IMR-90 (cell line): ENCODE measurements at regions not wholly inside any gene's neighbourhood (a gene's known extent, or its start where the extent isn't known, plus 50 kb on each side); places are given as distances from the start of the nearest gene placed in this dataset.

Experiments used
- ATAC-seq: fragments of 200-7000 bp; cut with Tn5 transposase; 2 replicates; pipeline ENCODE4 v1.9.1; 2020; ENCODE audit warnings: low read depth, mild to moderate bottlenecking, moderate library complexity
- BruUV-seq: library from RNA; stranded (reverse); fragments of 400-500 nt; replicated peaks from 2 replicates; lab custom pipeline; 2021; lab: Mats Ljungman, UMichigan
- CTCF ChIA-PET: fragments of 300-600 bp; formaldehyde crosslinking; extraction: SDS; loops from one replicate; lab custom pipeline; 2021; ENCODE audit warnings: antibody characterized with exemption; lab: Yijun Ruan, JAX
- POLR2A ChIA-PET: fragments of 300-600 bp; sonication (Branson Sonifier 250); formaldehyde crosslinking; loops from one replicate; lab custom pipeline; 2022; ENCODE audit warnings: antibody characterized with exemption; ENCODE audit not compliant: unreplicated experiment; lab: Charles Lee
- DNase-seq: peaks from one replicate; pipeline ENCODE4 v3.0.0; 2013
- H2AFZ ChIP-seq: replicated peaks from 2 replicates; pipeline ENCODE3; 2013; ENCODE audit warnings: low read length, mild to moderate bottlenecking; ENCODE audit not compliant: poor library complexity
- H2AK5ac ChIP-seq: 2 replicates; pipeline ENCODE4 v1.6.1; 2013; ENCODE audit warnings: low read depth, low read length, inconsistent platforms
- H2AK9ac ChIP-seq: replicated peaks from 2 replicates; pipeline ENCODE3; 2013; ENCODE audit warnings: mild to moderate bottlenecking, low read depth, low read length, moderate library complexity; ENCODE audit not compliant: poor library complexity
- H2BK120ac ChIP-seq: 2 replicates; pipeline ENCODE4 v1.6.1; 2013; ENCODE audit warnings: low read depth, low read length, inconsistent platforms
- H2BK15ac ChIP-seq: 3 replicates; pipeline ENCODE4 v1.6.1; 2013; ENCODE audit warnings: low read depth, low read length, inconsistent platforms
- H2BK20ac ChIP-seq: 2 replicates; pipeline ENCODE4 v1.6.1; 2013; ENCODE audit warnings: low read depth, mild to moderate bottlenecking, inconsistent platforms, low read length, moderate library complexity
- H2BK5ac ChIP-seq: 2 replicates; pipeline ENCODE4 v1.6.1; 2013; ENCODE audit warnings: mild to moderate bottlenecking, low read depth, low read length, inconsistent platforms; ENCODE audit not compliant: poor library complexity, severe bottlenecking
- H3K14ac ChIP-seq: replicated peaks from 2 replicates; pipeline ENCODE4 v1.6.1; 2013; ENCODE audit warnings: low read depth, low read length, inconsistent platforms
- H3K18ac ChIP-seq: 2 replicates; pipeline ENCODE4 v1.6.1; 2013; ENCODE audit warnings: low read depth, low read length, control low read depth
- H3K23ac ChIP-seq: 2 replicates; pipeline ENCODE4 v1.6.1; 2013; ENCODE audit warnings: low read depth, low read length, inconsistent platforms
- H3K27ac ChIP-seq: 2 replicates; pipeline ENCODE4 v1.5.1; 2013; ENCODE audit warnings: mild to moderate bottlenecking, control low read depth, low read length; ENCODE audit not compliant: insufficient read depth
- H3K27me3 ChIP-seq: 2 replicates; pipeline ENCODE4 v1.6.1; 2013; ENCODE audit warnings: low read length; ENCODE audit not compliant: control insufficient read depth, insufficient read depth
- H3K36me3 ChIP-seq: 2 replicates; pipeline ENCODE4 v1.6.1; 2013; ENCODE audit warnings: low read length, mixed read lengths; ENCODE audit not compliant: control insufficient read depth, insufficient read depth
- H3K4ac ChIP-seq: 2 replicates; pipeline ENCODE4 v1.6.1; 2013; ENCODE audit warnings: low read depth, low read length, inconsistent platforms
- H3K4me1 ChIP-seq: 2 replicates; pipeline ENCODE4 v1.6.1; 2013; ENCODE audit warnings: low read length, mixed read lengths; ENCODE audit not compliant: control insufficient read depth, insufficient read depth
- H3K4me2 ChIP-seq: 2 replicates; pipeline ENCODE4 v1.6.1; 2013; ENCODE audit warnings: low read depth, mild to moderate bottlenecking, control low read depth, low read length, moderate library complexity
- H3K4me3 ChIP-seq: 2 replicates; pipeline ENCODE4 v1.5.1; 2013; ENCODE audit warnings: low read depth, mild to moderate bottlenecking, control low read depth, low read length, moderate library complexity; ENCODE audit not compliant: insufficient read depth
- H3K56ac ChIP-seq: 2 replicates; pipeline ENCODE4 v1.6.1; 2013; ENCODE audit warnings: low read length, inconsistent platforms; ENCODE audit not compliant: insufficient read depth; ENCODE audit errors: extremely low read depth
- H3K79me1 ChIP-seq, 2 experiments: 2 replicates each; pipeline ENCODE4 v1.6.1; 2013; ENCODE audit warnings: low read length in 2 of 2, inconsistent platforms in 1 of 2, low read depth in 1 of 2
- H3K9ac ChIP-seq: 2 replicates; pipeline ENCODE4 v1.6.1; 2013; ENCODE audit warnings: low read depth, low read length, control low read depth
- H3K9me1 ChIP-seq: 2 replicates; pipeline ENCODE4 v1.6.1; 2013; ENCODE audit warnings: low read length, inconsistent platforms; ENCODE audit not compliant: insufficient read depth
- H3K9me3 ChIP-seq: 2 replicates; pipeline ENCODE4 v1.6.1; 2013; ENCODE audit warnings: low read length; ENCODE audit not compliant: control insufficient read depth, insufficient read depth
- H4K20me1 ChIP-seq: 2 replicates; pipeline ENCODE4 v1.6.1; 2013; ENCODE audit warnings: low read length, inconsistent platforms; ENCODE audit not compliant: insufficient read depth
- H4K5ac ChIP-seq: 2 replicates; pipeline ENCODE4 v1.6.1; 2013; ENCODE audit warnings: mild to moderate bottlenecking, low read depth, low read length, control low read depth
- H4K8ac ChIP-seq, 2 experiments: 2 replicates each; pipeline ENCODE4 v1.6.1; 2013; ENCODE audit warnings: low read depth in 2 of 2, low read length in 2 of 2, control low read depth in 1 of 2, inconsistent platforms in 1 of 2
- H4K91ac ChIP-seq: 2 replicates; pipeline ENCODE4 v1.6.1; 2013; ENCODE audit warnings: low read depth, low read length, inconsistent platforms; ENCODE audit not compliant: insufficient read depth
- BHLHE40 ChIP-seq: fragments of 150-350 bp; IDR thresholded peaks from 2 replicates; pipeline ENCODE4 v1.6.1; 2016; ENCODE audit warnings: mild to moderate bottlenecking, low read depth, low read length
- CEBPB ChIP-seq: IDR thresholded peaks from 2 replicates; pipeline ENCODE4 v1.6.1; 2012; ENCODE audit warnings: low read depth, low read length, improper control_type of control experiment
- ELK1 ChIP-seq: fragments of 150-350 bp; IDR thresholded peaks from 2 replicates; pipeline ENCODE4 v1.6.1; 2016; ENCODE audit warnings: low read depth, mild to moderate bottlenecking, low read length, moderate library complexity, borderline replicate concordance
- NFE2L2 ChIP-seq: fragments of 150-350 bp; IDR thresholded peaks from 2 replicates; pipeline ENCODE4 v1.6.1; 2016; ENCODE audit warnings: low read depth, mild to moderate bottlenecking, low read length
- POLR2A ChIP-seq: IDR thresholded peaks from 2 replicates; pipeline ENCODE4 v1.6.1; 2012; ENCODE audit warnings: mild to moderate bottlenecking, low read depth, low read length
- RAD21 ChIP-seq: IDR thresholded peaks from 2 replicates; pipeline ENCODE4 v1.6.1; 2012; ENCODE audit warnings: low read length, improper control_type of control experiment
- SMC3 ChIP-seq: fragments of 150-350 bp; IDR thresholded peaks from 2 replicates; pipeline ENCODE4 v1.6.1; 2016; ENCODE audit warnings: low read depth, mild to moderate bottlenecking, antibody characterized with exemption, low read length, moderate library complexity
- WGBS, 2 experiments: methylation state at CpG; one replicate each; pipeline versions ENCODE4 v1.1.5 to v1.1.7; 2013; ENCODE audit warnings: missing lambda C conversion rate in 2 of 2; ENCODE audit not compliant: insufficient read length in 1 of 2; ENCODE audit errors: extremely low coverage in 2 of 2; 5-methylcytosine and 5-hydroxymethylcytosine counted together
- dilution Hi-C: fragments of 300-500 bp; cut with HindIII; formaldehyde crosslinking; loops from one replicate; pipeline ENCODE4 v1.14.3; 2018; ENCODE audit warnings: low sequenced_read_pairs; ENCODE audit not compliant: unreplicated experiment
- in situ Hi-C: fragments of 300-500 bp; cut with MboI; formaldehyde crosslinking; loops from 3 replicates; pipeline ENCODE4 v1.14.3; 2019; ENCODE audit warnings: low sequenced_read_pairs, inconsistent platforms, mixed read lengths
- intact Hi-C: fragments of 100-400 bp; cut with micrococcal nuclease; formaldehyde crosslinking; loops from 2 replicates; pipeline ENCODE4 v1.10.0; 2022

- H2AK9ac ChIP-seq, result no peak overlapping the region
- no peak overlapping the region for H2AFZ ChIP-seq
- in situ Hi-C loops, result no loop called here
- H3K36me3 ChIP-seq, result no peaks in the 10 kb centered on the region
- H4K8ac ChIP-seq, result no peak overlapping the region
- H3K27me3 ChIP-seq, result no peaks in the 10 kb centered on the region
- no peak overlapping the region for H3K18ac ChIP-seq
- H3K4me3 ChIP-seq, result no peak overlapping the region
- dilution Hi-C loops, result no loop called here
- no CpG with 5 or more reads among the region's 2 CpGs for WGBS, 2 experiments
- no peak overlapping the region for H3K4ac ChIP-seq
- TF ChIP-seq NFE2L2 (no peak), RAD21 (no peak), BHLHE40 (no peak), POLR2A (no peak), CEBPB (no peak), SMC3 (no peak), ELK1 (no peak)
- no peak overlapping the region for H2BK5ac ChIP-seq
- intact Hi-C loops, result no loop called here
- H3K9me1 ChIP-seq, result no peaks in the 10 kb centered on the region
- H3K79me1 ChIP-seq, result no peaks in the 10 kb centered on the region
- H3K4me2 ChIP-seq, result no peak overlapping the region
- H3K9ac ChIP-seq, result no peak overlapping the region
- H4K91ac ChIP-seq, result no peak overlapping the region
- DNase-seq, result no peak
- H2BK20ac ChIP-seq, result no peak overlapping the region
- ChIA-PET POLR2A (no interaction called here), CTCF (interaction anchor here (0.6 kb wide), 1 partner anchor 48 kb away, joined by 3 read pairs; no protein-coding TSS in a partner anchor)
- no peak overlapping the region for H3K56ac ChIP-seq
- no peaks in the 10 kb centered on the region for H4K20me1 ChIP-seq
- no peak for ATAC-seq
- no peak overlapping the region for H3K23ac ChIP-seq
- no TSS peak for BruUV-seq
- no peaks in the 10 kb centered on the region for H3K4me1 ChIP-seq
- H3K14ac ChIP-seq, result no peak overlapping the region
- H2AK5ac ChIP-seq, result no peak overlapping the region
- no peak overlapping the region for H3K27ac ChIP-seq
- no peak overlapping the region for H4K5ac ChIP-seq
- H2BK15ac ChIP-seq, result no peak overlapping the region
- H3K9me3 ChIP-seq, result no peaks in the 10 kb centered on the region
- no peak overlapping the region for H2BK120ac ChIP-seq
Observed at GRCh38 chr14:56887216-56887615, 76.9 kb upstream of the OTX2 start.
